Suprapubic skin (tissue), 4 donors: ENCODE measurements at regions not wholly inside any gene's neighbourhood (a gene's known extent, or its start where the extent isn't known, plus 50 kb on each side); places are given as distances from the start of the nearest gene placed in this dataset.

Experiments
- DNase-seq, 2 donors: peaks; one replicate each; pipeline ENCODE4 v3.0.0-alpha.2; 2019; ENCODE audit warnings: low spot score in 2 of 2
- H3K27ac ChIP-seq: fragments of 200-600 bp; sonication (generic); one replicate; pipeline ENCODE4 v1.5.1; 2019
- H3K27me3 ChIP-seq: fragments of 200-600 bp; sonication (generic); one replicate; pipeline ENCODE4 v1.5.1; 2019
- H3K36me3 ChIP-seq: fragments of 200-600 bp; sonication (generic); one replicate; pipeline ENCODE4 v1.5.1; 2019
- H3K4me1 ChIP-seq: fragments of 200-600 bp; sonication (generic); one replicate; pipeline ENCODE4 v1.5.1; 2019
- H3K4me3 ChIP-seq: fragments of 200-600 bp; sonication (generic); one replicate; pipeline ENCODE4 v1.5.1; 2019; ENCODE audit warnings: mild to moderate bottlenecking
- H3K9me3 ChIP-seq: fragments of 200-600 bp; sonication (generic); one replicate; pipeline ENCODE4 v1.5.1; 2019
- EP300 ChIP-seq: sonication (generic); formaldehyde crosslinking; IDR thresholded peaks from one replicate; pipeline ENCODE4 v1.6.1; 2017; ENCODE audit warnings: antibody characterized with exemption
- POLR2A ChIP-seq, 2 donors: fragments of 450-650 bp; IDR thresholded peaks; one replicate each; pipeline ENCODE4 v1.6.1; 2017; ENCODE audit warnings: antibody characterized with exemption in 2 of 2, mild to moderate bottlenecking in 2 of 2, moderate library complexity in 2 of 2
- POLR2AphosphoS5 ChIP-seq, 3 donors: sonication (generic); formaldehyde crosslinking; IDR thresholded peaks; one replicate each; pipeline ENCODE4 v1.6.1; 2017; ENCODE audit warnings: antibody characterized with exemption in 3 of 3
- WGBS: methylation state at CpG from one replicate; pipeline ENCODE4 v1.1.5; 2018; 5-methylcytosine and 5-hydroxymethylcytosine counted together
- TF ChIP-seq, protein P1 (sequence below), 2 donors: fragments of 200-600 bp in 1 of 2; fragments of 450-650 bp in 1 of 2; sonication (generic) in 1 of 2; IDR thresholded peaks; one replicate each; pipeline ENCODE4 v1.5.1; 2016 to 2019; ENCODE audit warnings: antibody characterized with exemption in 2 of 2, mild to moderate bottlenecking in 1 of 2, moderate library complexity in 1 of 2

DNA sequence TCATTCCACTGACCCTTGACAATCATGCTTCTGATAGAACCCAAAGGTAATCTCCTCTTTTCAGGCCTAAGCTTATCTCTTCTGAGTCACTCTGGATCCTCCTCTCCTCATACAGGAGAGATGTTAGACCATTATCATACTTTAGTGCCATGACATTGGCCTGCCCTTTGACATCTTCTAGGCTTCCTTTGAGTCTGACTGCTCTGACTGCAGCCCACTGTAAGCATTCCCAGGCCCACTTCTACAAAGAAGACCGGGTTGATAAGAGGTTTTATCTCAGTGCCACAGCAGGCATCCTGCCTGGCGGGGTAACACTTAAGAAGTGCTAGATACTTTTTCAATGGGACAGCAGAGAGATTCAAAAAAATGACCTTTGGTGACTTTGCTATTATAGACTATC lies 438.0 kb downstream of the KCNA4 start:
- Histone ChIP-seq H3K4me1 (no peaks in the 10 kb centered on the region), H3K36me3 (no peaks in the 10 kb centered on the region), H3K27me3 (no peaks in the 10 kb centered on the region), H3K9me3 (no peaks in the 10 kb centered on the region), H3K4me3 (no peak overlapping the region), H3K27ac (no peak overlapping the region)
- TF ChIP-seq POLR2A (IDR thresholded peaks at IDR 0.05) (no peak), EP300 (no peak), POLR2AphosphoS5 (IDR thresholded peaks at IDR 0.05) (no peak)
- TF ChIP-seq, protein P1, sequence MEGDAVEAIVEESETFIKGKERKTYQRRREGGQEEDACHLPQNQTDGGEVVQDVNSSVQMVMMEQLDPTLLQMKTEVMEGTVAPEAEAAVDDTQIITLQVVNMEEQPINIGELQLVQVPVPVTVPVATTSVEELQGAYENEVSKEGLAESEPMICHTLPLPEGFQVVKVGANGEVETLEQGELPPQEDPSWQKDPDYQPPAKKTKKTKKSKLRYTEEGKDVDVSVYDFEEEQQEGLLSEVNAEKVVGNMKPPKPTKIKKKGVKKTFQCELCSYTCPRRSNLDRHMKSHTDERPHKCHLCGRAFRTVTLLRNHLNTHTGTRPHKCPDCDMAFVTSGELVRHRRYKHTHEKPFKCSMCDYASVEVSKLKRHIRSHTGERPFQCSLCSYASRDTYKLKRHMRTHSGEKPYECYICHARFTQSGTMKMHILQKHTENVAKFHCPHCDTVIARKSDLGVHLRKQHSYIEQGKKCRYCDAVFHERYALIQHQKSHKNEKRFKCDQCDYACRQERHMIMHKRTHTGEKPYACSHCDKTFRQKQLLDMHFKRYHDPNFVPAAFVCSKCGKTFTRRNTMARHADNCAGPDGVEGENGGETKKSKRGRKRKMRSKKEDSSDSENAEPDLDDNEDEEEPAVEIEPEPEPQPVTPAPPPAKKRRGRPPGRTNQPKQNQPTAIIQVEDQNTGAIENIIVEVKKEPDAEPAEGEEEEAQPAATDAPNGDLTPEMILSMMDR (IDR thresholded peaks at IDR 0.05): no peak
- 85% methylated on average over 2 of the region's 2 CpGs for WGBS
- DNase-seq: no peak

DNA sequence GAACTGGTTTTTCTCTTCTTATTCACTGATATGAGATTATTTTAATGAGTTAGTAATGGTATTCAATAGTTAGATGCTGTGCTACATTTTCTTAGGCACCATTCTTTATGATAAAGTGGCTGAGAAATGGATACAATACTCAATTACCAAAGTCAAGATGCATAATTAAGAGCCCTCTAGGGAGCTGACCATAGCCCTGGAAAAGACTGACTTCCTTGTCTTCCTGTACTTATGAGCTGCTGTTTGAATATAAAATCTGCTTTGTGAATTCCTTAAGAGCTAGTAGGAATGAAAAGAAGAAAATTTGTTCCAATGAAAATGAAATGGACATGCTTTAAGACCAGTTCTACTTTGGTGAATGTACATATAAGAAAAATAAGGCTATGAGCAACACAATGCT lies 452.3 kb downstream of the KCNA4 start:
- Histone ChIP-seq H3K9me3 (no peaks in the 10 kb centered on the region), H3K4me3 (no peak overlapping the region), H3K27ac (no peak overlapping the region), H3K27me3 (no peaks in the 10 kb centered on the region), H3K36me3 (no peaks in the 10 kb centered on the region), H3K4me1 (no peaks in the 10 kb centered on the region)
- TF ChIP-seq EP300: no peak
- no peak for TF ChIP-seq POLR2AphosphoS5 (IDR thresholded peaks at IDR 0.05)
- TF ChIP-seq, protein P1 (IDR thresholded peaks at IDR 0.05): no peak
- no peak for TF ChIP-seq POLR2A (IDR thresholded peaks at IDR 0.05)
- DNase-seq: no peak

DNA sequence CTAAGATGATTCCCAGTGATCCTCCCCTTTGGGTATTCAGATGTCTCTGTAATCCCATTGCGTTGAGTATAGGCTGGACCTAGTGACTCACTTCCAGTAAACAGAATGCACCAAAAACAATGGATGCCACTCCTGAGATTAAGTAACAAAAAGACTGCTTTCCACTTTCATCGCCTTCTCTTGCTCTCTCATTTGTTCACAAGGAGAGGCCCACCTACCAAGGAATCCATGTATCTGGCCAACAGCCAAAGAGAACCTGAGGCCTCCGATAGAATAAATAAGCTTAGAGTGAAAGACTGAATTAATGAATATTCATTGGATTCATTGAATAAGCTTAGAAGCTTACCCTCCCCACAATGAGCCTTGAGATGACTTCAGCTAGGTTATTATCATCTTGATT lies 454.6 kb downstream of the KCNA4 start:
- Histone ChIP-seq H3K27ac (no peak overlapping the region), H3K9me3 (no peaks in the 10 kb centered on the region), H3K4me1 (no peaks in the 10 kb centered on the region), H3K36me3 (no peaks in the 10 kb centered on the region), H3K4me3 (no peak overlapping the region), H3K27me3 (no peaks in the 10 kb centered on the region)
- TF ChIP-seq POLR2A (IDR thresholded peaks at IDR 0.05) (no peak), POLR2AphosphoS5 (IDR thresholded peaks at IDR 0.05) (no peak)
- DNase-seq: no peak
- 74% methylated on average over 3 of the region's 3 CpGs for WGBS

DNA sequence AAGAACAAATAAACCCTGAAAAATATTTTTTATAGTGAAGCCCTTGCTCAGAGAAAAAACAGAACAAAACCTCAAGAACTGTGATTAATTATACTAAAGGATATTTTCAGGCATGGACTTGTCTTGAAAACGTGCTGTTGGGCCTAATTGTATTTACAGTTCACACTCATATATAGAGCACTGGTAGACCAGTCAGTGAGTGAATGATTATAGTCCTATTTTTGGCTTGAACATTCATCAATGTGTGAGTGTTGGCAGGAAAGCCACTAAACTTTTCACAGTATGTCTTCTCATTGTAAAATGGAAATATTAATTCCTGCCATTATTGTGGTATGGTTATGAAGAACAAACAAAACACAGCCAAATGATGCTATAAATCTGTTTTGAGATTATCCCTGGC lies 462.8 kb downstream of the KCNA4 start:
- peaks cover 3% of the 10 kb centered on the region for H3K9me3 ChIP-seq
- H3K27ac ChIP-seq: no peak overlapping the region
- H3K27me3 ChIP-seq: no peaks in the 10 kb centered on the region
- H3K36me3 ChIP-seq: no peaks in the 10 kb centered on the region
- no peak overlapping the region for H3K4me3 ChIP-seq
- no peak for DNase-seq
- no peaks in the 10 kb centered on the region for H3K4me1 ChIP-seq
- 8% methylated on average over 1 of the region's 1 CpG for WGBS
- TF ChIP-seq POLR2A (IDR thresholded peaks at IDR 0.05): no peak
- TF ChIP-seq, protein P1 (IDR thresholded peaks at IDR 0.05): no peak
- no peak for TF ChIP-seq POLR2AphosphoS5 (IDR thresholded peaks at IDR 0.05)
- no peak for TF ChIP-seq EP300

DNA sequence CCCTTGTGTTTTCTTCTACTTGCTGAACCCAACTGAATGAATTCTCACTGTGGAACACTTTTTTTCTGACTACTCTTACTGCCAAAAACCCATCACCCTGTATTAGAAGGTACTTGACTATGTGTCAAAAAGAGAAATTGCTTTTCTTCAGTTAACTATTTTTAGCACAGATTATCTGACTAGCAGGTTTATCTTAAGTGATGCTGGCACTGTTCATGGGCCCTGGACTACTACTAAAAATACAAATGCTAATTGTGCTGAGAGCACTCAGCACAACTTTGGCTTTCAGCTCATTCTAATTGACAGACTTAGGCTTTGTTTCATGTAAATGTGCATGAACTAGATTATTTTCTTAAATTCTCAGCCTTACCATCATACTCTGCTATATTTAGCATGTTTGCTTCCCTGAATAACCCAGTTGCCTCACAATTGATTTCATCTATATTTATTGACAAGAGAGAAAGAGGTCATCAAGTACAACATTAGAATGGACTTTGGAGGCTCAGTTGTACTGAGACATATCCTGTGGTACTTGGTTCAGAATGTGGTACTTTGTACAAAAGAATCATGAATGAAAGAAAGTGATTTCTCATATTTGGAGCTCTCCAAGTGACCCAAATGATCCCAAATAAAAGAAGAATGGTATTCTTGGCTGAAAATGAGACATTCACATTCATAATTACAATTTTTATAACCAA lies 478.3 kb downstream of the KCNA4 start:
- H3K27ac ChIP-seq: no peak overlapping the region
- H3K4me3 ChIP-seq: no peak overlapping the region
- no peaks in the 10 kb centered on the region for H3K4me1 ChIP-seq
- no peaks in the 10 kb centered on the region for H3K9me3 ChIP-seq
- no peaks in the 10 kb centered on the region for H3K27me3 ChIP-seq
- DNase-seq: no peak
- H3K36me3 ChIP-seq: no peaks in the 10 kb centered on the region
- TF ChIP-seq POLR2A (IDR thresholded peaks at IDR 0.05) (no peak), POLR2AphosphoS5 (IDR thresholded peaks at IDR 0.05) (no peak), EP300 (no peak)
- TF ChIP-seq, protein P1 (IDR thresholded peaks at IDR 0.05): no peak

DNA sequence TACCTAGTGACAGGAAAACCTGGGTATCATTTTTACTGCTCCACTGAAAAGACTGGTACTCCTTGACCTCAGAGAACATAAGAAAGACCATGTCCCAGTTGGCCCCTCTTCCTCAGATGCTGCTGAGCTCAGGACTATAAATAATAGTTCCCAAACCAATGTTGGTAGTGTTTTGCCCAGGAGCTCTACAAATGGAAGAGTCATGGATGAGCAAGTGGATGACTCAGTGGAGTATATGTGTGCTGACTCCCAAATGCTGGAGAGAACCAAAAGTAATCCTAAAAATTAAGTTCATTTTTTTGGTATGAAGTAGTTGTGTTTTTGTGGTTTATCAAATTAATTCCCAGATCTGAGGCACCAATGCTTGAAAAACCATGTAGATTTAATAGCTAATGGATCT lies 482.0 kb downstream of the KCNA4 start:
- Histone ChIP-seq H3K36me3 (no peaks in the 10 kb centered on the region), H3K4me1 (no peaks in the 10 kb centered on the region), H3K27ac (no peak overlapping the region), H3K27me3 (no peaks in the 10 kb centered on the region), H3K9me3 (no peaks in the 10 kb centered on the region), H3K4me3 (no peak overlapping the region)
- no peak for DNase-seq
- TF ChIP-seq, protein P1 (IDR thresholded peaks at IDR 0.05): no peak
- no peak for TF ChIP-seq EP300
- TF ChIP-seq POLR2A (IDR thresholded peaks at IDR 0.05): no peak
- no peak for TF ChIP-seq POLR2AphosphoS5 (IDR thresholded peaks at IDR 0.05)
